Transverse colon (tissue), 4 donors: ENCODE measurements at regions not wholly inside any gene's neighbourhood (a gene's known extent, or its start where the extent isn't known, plus 50 kb on each side); places are given as distances from the start of the nearest gene placed in this dataset.

Source experiments
- DNase-seq: peaks from one replicate; pipeline ENCODE4 v3.0.0-alpha.2; 2019
- H3K27ac ChIP-seq, 4 donors: fragments of 200-600 bp; sonication (generic); 2 replicates each; pipeline ENCODE4 v1.5.1; 2016 to 2018; ENCODE audit warnings: inconsistent platforms in 4 of 4
- H3K27me3 ChIP-seq: fragments of 200-600 bp; sonication (generic); 2 replicates; pipeline ENCODE4 v1.5.1; 2017; ENCODE audit warnings: inconsistent platforms
- H3K36me3 ChIP-seq, 4 donors: fragments of 200-600 bp; sonication (generic); 2 replicates each; pipeline ENCODE4 v1.5.1; 2017 to 2019; ENCODE audit warnings: inconsistent platforms in 4 of 4
- H3K4me1 ChIP-seq, 4 donors: fragments of 200-600 bp; sonication (generic); 2 replicates each; pipeline ENCODE4 v1.5.1; 2017 to 2020; ENCODE audit warnings: inconsistent platforms in 4 of 4
- H3K4me3 ChIP-seq, 4 donors: fragments of 200-600 bp; sonication (generic); 1 replicate in 1 of 4; 2 replicates in 3 of 4; pipeline versions ENCODE4 v1.5.1 to v1.6.1; 2017 to 2019; ENCODE audit warnings: inconsistent platforms in 4 of 4
- H3K9me3 ChIP-seq, 2 donors: fragments of 200-600 bp; sonication (generic); 2 replicates each; pipeline ENCODE4 v1.5.1; 2017 to 2019; ENCODE audit warnings: inconsistent platforms in 2 of 2
- CTCF ChIP-seq, 5 experiments: fragments of 200-600 bp in 3 of 5; fragments of 450-650 bp in 2 of 5; sonication (generic) in 3 of 5; IDR thresholded peaks; 1 replicate in 2 of 5; 2 replicates in 3 of 5; pipeline ENCODE4 v1.5.1; 2016 to 2017; ENCODE audit warnings: antibody characterized with exemption in 5 of 5, inconsistent platforms in 3 of 5, mild to moderate bottlenecking in 2 of 5, moderate library complexity in 1 of 5
- EP300 ChIP-seq: sonication (generic); formaldehyde crosslinking; IDR thresholded peaks from one replicate; pipeline ENCODE4 v1.6.1; 2017; ENCODE audit warnings: antibody characterized with exemption, low read depth
- POLR2A ChIP-seq: fragments of 450-650 bp; IDR thresholded peaks from one replicate; pipeline ENCODE4 v1.6.1; 2016; ENCODE audit warnings: antibody characterized with exemption, mild to moderate bottlenecking, moderate library complexity
- POLR2AphosphoS5 ChIP-seq, 3 donors: sonication (generic); formaldehyde crosslinking; IDR thresholded peaks; one replicate each; pipeline ENCODE4 v1.6.1; 2016; ENCODE audit warnings: antibody characterized with exemption in 3 of 3
- WGBS, 2 donors: methylation state at CpG; one replicate each; pipeline ENCODE4 v1.1.5; 2018; ENCODE audit warnings: low coverage in 1 of 2; 5-methylcytosine and 5-hydroxymethylcytosine counted together
- in situ Hi-C, 4 donors: fragments of 200-750 bp; cut with MboI; loops; one replicate each; pipeline versions ENCODE4 v1.15.0 to v1.15.1; 2017; ENCODE audit warnings: low sequenced_read_pairs in 3 of 4, low pct_ligation_motif_present in 1 of 4, low pct_unique_long_range_greater_than_20kb in 1 of 4
- intact Hi-C: fragments of 100-400 bp; cut with DNase I; formaldehyde crosslinking; loops from one replicate; pipeline ENCODE4 v1.15.1; 2023; ENCODE audit warnings: low total_unique reads

DNA sequence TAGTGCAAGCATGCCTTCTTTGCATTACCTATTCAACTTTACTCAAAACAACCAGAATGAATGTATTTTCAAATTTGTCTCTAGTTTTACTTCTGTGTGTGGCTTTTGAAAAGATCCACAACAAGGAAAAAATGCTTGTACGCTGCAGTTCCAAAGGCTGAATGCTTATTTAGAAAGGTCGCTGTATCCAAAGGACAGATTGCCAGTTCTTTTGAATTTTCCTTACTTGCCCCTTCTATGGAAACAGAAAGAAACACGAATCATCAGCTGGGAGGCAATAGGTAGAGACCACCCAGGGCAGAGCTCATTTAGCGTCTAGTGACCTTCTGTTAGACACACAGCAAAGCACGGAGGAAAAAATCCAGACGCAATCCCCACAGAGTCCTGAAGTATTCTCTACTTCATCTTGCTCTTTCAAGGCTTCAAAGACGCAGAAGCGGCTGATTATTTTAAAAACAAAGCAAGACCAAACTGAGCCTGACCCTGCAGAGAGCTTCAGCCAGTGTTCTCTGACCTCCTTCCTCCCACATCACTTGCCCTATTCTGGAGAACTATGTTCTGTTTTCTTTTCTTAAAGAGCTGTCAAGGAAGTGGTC is 674.6 kb upstream of the SGCG start:
- no peaks in the 10 kb centered on the region for H3K36me3 ChIP-seq
- no peak overlapping the region for H3K4me3 ChIP-seq
- WGBS, 2 donors = 56 to 63% methylated on average over 8 of the region's 8 CpGs
- H3K27ac ChIP-seq = peak overlapping the region in 1 of 4 donors; percentile 53
- in situ Hi-C loops (no loop called here), intact Hi-C loops (no loop called here)
- DNase-seq = no peak
- no peaks in the 10 kb centered on the region for H3K4me1 ChIP-seq
- H3K9me3 ChIP-seq = no peaks in the 10 kb centered on the region
- no peak for TF ChIP-seq POLR2AphosphoS5 (IDR thresholded peaks at IDR 0.05)
- no peak for TF ChIP-seq EP300
- TF ChIP-seq POLR2A = no peak
- no peak for TF ChIP-seq CTCF (IDR thresholded peaks at IDR 0.05)
- no peaks in the 10 kb centered on the region for H3K27me3 ChIP-seq

DNA sequence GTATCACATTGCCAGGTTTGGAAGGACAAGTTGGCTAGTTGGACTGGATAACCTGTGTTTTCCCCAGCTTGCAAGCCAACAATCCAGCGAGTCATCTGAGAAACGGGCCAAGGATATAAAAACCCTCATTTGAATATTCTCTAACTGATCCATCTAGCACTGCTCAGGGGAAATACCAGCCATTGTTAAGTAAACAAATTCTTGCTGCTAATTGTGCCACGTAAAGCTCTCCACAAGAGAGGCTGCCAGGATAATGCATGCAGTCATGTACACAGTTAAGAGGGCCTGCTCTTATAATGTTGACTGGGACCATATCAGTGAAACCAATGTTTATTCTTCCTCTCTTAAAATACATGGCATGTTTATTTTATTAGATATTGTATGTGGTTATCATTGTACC is 663.2 kb upstream of the SGCG start:
- WGBS, 2 donors = 0 to 34% methylated on average over 2 to 3 of the region's 3 CpGs

DNA sequence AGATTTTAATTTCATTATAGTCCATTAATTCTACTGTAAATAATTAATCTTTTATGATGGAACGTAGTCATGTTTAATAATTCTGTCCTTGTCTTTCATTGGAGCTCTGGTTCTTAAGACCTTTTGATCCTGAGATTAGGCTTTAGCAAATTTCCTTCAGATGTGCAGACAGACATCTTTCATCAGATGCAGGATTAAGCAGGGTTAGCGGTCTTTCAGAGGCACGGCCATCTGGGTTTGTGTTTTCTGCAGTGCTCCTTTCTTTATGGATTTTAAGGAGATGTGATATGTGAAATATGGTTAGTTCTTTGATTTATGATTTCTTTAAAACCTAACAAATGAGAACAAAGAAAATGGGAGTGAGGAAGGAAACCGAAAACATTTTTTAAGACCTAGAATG is 643.9 kb upstream of the SGCG start:
- DNase-seq = no peak
- TF ChIP-seq POLR2A (no peak), CTCF (IDR thresholded peaks at IDR 0.05) (no peak), POLR2AphosphoS5 (IDR thresholded peaks at IDR 0.05) (no peak), EP300 (no peak)
- Histone ChIP-seq H3K4me1 (no peaks in the 10 kb centered on the region), H3K27ac (no peak overlapping the region), H3K36me3 (no peaks in the 10 kb centered on the region), H3K27me3 (no peaks in the 10 kb centered on the region), H3K9me3 (peaks cover 0 to 6% of the 10 kb centered on the region in 2 donors), H3K4me3 (no peak overlapping the region)
- 79 to 92% methylated on average over 4 of the region's 4 CpGs for WGBS, 2 donors
- intact Hi-C loops (no loop called here), in situ Hi-C loops (no loop called here)

More for the DNA sequence above, 663.2 kb upstream of the SGCG start:
- Histone ChIP-seq H3K27me3 (no peaks in the 10 kb centered on the region), H3K4me1 (no peaks in the 10 kb centered on the region), H3K4me3 (no peak overlapping the region), H3K9me3 (no peaks in the 10 kb centered on the region), H3K36me3 (no peaks in the 10 kb centered on the region), H3K27ac (no peak overlapping the region)
- DNase-seq = no peak
- in situ Hi-C loops (no loop called here), intact Hi-C loops (no loop called here)
- no peak for TF ChIP-seq POLR2A
- TF ChIP-seq EP300 = no peak
- no peak for TF ChIP-seq POLR2AphosphoS5 (IDR thresholded peaks at IDR 0.05)
- TF ChIP-seq CTCF (IDR thresholded peaks at IDR 0.05) = no peak

DNA sequence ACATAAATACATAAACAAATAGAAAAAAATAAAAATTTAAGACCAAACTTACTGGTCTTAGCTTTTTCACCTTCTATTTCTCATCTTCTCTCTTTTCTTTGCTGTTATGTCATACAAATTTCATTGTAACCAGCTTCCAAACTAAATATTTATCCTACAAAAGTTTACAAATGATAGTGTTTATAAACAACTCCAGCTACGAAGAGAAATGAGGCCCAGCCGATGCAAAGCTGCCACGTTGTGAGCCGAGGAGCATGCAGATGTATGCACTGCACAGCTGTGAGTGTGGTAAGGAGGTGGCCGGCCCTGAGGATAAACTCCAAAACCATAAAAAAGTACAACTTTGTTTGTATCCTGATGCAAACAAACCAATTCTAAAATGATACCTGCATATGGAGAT is 642.4 kb upstream of the SGCG start:
- Histone ChIP-seq H3K4me3 (no peak overlapping the region), H3K9me3 (peaks cover 0 to 3% of the 10 kb centered on the region in 2 donors), H3K36me3 (no peaks in the 10 kb centered on the region), H3K27ac (no peak overlapping the region), H3K27me3 (no peaks in the 10 kb centered on the region), H3K4me1 (no peaks in the 10 kb centered on the region)
- TF ChIP-seq CTCF (IDR thresholded peaks at IDR 0.05) = no peak
- in situ Hi-C loops (no loop called here), intact Hi-C loops (no loop called here)
- 63 to 68% methylated on average over 5 of the region's 5 CpGs for WGBS, 2 donors
- no peak for DNase-seq
